T follicular helper cell (primary cell): ENCODE measurements at regions not wholly inside any gene's neighbourhood (a gene's known extent, or its start where the extent isn't known, plus 50 kb on each side); places are given as distances from the start of the nearest gene placed in this dataset.

Experiments used
- DNase-seq: peaks from one replicate; pipeline ENCODE4 v3.0.0-alpha.2; 2020; ENCODE audit warnings: low read depth

GRCh38 chr18:42401131-42401673 is 446.2 kb downstream of the PIK3C3 start:
- DNase-seq, result no peak

- no peak for DNase-seq
These were observed 449.1 kb downstream of the PIK3C3 start for GRCh38 chr18:42404151-42404550.

GRCh38 chr18:42409005-42409404 is 454.0 kb downstream of the PIK3C3 start:
- DNase-seq, result no peak

- no peak for DNase-seq
These were observed 457.2 kb downstream of the PIK3C3 start for GRCh38 chr18:42412281-42412680.

GRCh38 chr18:42412896-42413295 is 457.9 kb downstream of the PIK3C3 start:
- no peak for DNase-seq

GRCh38 chr18:42413870-42414269 is 458.8 kb downstream of the PIK3C3 start:
- DNase-seq, result no peak

- DNase-seq, result no peak
These were observed 459.9 kb downstream of the PIK3C3 start for GRCh38 chr18:42414756-42415454.

- no peak for DNase-seq
These were observed 462.2 kb downstream of the PIK3C3 start for GRCh38 chr18:42417189-42417588.

GRCh38 chr18:42418121-42418520 is 463.1 kb downstream of the PIK3C3 start:
- no peak for DNase-seq

- no peak for DNase-seq
These were observed 470.0 kb downstream of the PIK3C3 start for GRCh38 chr18:42425025-42425424.

GRCh38 chr18:42426496-42427015 is 471.5 kb downstream of the PIK3C3 start:
- DNase-seq, result no peak

- DNase-seq, result no peak
These were observed 474.2 kb downstream of the PIK3C3 start for GRCh38 chr18:42429196-42429595.

- no peak for DNase-seq
These were observed 481.3 kb downstream of the PIK3C3 start for GRCh38 chr18:42436222-42436765.

GRCh38 chr18:42437001-42437400 is 482.0 kb downstream of the PIK3C3 start:
- no peak for DNase-seq

GRCh38 chr18:42437646-42438045 is 482.6 kb downstream of the PIK3C3 start:
- DNase-seq, result no peak

GRCh38 chr18:42442656-42443055 is 487.6 kb downstream of the PIK3C3 start:
- DNase-seq, result no peak

GRCh38 chr18:42444349-42444748 is 489.3 kb downstream of the PIK3C3 start:
- no peak for DNase-seq

GRCh38 chr18:42445359-42445758 is 490.3 kb downstream of the PIK3C3 start:
- no peak for DNase-seq

GRCh38 chr18:42446195-42446594 is 491.2 kb downstream of the PIK3C3 start:
- no peak for DNase-seq

- no peak for DNase-seq
These were observed 492.7 kb downstream of the PIK3C3 start for GRCh38 chr18:42447688-42448087.

GRCh38 chr18:42458226-42458625 is 503.2 kb downstream of the PIK3C3 start:
- DNase-seq, result no peak

- DNase-seq, result no peak
These were observed 504.8 kb downstream of the PIK3C3 start for GRCh38 chr18:42459873-42460272.

GRCh38 chr18:42471885-42472284 is 516.9 kb downstream of the PIK3C3 start:
- no peak for DNase-seq
